GM19452 (cell line): ENCODE measurements at regions not wholly inside any gene's neighbourhood (a gene's known extent, or its start where the extent isn't known, plus 50 kb on each side); places are given as distances from the start of the nearest gene placed in this dataset.
"Not testable (repeated sequence)": the region's sequence is repeated elsewhere in the genome, so short reads cannot be mapped to it uniquely, and the experiment has no call there.

Experiments used
- ATAC-seq: cut with Tn5 transposase; IDR thresholded peaks from one replicate; pipeline ENCODE4 v1.9.1; 2021; ENCODE audit not compliant: unreplicated experiment

DNA sequence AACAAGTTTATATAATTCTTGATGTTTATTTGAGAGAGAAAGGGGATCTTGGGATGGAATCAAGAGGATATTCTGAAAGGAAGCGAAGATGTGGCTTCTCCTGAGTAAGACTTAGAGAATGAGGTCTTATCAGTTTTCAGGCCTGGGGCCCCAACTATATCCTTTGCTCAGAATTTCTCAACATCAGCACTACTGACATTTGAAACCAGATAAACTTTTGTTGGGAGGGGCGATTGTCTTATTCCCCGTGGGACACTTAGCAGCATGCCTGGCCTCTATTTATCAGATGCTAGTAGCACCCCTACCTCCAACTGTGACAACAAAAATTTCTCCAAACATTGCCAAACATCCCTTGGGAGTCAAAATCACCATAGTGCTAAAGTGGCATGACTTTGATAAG lies 567.7 kb downstream of the MAT2B start:
- no peak for ATAC-seq

DNA sequence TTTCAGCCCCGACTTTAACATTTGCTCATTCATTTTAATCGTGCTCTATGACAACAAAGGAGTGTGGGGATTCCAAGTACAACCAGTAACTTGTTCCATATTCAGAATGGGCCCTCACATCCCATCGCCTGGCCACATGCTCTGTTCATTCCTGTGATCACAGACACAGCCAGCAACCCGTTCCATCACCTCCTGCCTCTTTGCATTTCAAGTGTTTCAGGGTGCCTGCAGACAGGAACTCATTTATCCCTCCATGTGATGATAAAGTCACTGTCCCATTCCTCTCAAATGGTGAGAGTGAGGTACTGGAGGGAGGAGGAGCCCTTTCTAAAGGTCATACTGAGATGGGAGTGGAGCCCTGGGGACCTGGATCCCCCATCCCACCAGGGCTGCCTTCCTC lies 571.1 kb downstream of the MAT2B start:
- ATAC-seq: no peak

- no peak for ATAC-seq
Measured at GRCh38 chr5:164090358-164090757, 584.9 kb downstream of the MAT2B start.

- ATAC-seq: no peak
Measured at GRCh38 chr5:164091836-164092235, 586.4 kb downstream of the MAT2B start.

GRCh38 chr5:164094291-164094690 lies 588.9 kb downstream of the MAT2B start:
- ATAC-seq: no peak

DNA sequence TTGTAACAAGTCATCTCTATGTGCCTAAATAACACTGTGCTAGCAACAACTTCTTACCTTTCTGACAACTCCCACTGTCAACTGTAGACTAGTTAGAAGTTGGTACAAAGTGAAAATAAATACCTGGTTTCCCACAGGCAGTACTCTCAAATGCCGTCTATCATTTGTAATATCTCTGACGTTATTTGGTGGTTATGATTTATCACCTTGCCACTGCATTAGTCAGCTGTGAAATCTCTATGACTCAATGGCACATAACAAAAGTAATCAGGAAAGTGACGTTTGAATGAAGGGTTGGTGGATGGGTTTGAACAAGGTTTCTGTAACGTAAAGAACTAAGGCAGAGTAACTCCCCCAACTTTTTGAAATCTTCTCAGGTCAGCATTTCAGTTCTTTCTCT lies 592.3 kb downstream of the MAT2B start:
- no peak for ATAC-seq

- no peak for ATAC-seq
Measured at GRCh38 chr5:164098531-164098930, 593.1 kb downstream of the MAT2B start.

GRCh38 chr5:164098979-164099378 lies 593.6 kb downstream of the MAT2B start:
- ATAC-seq: no peak

GRCh38 chr5:164115420-164115819 lies 610.0 kb downstream of the MAT2B start:
- ATAC-seq: no peak

GRCh38 chr5:164119806-164120447 lies 614.5 kb downstream of the MAT2B start:
- peak; percentile 77 for ATAC-seq

DNA sequence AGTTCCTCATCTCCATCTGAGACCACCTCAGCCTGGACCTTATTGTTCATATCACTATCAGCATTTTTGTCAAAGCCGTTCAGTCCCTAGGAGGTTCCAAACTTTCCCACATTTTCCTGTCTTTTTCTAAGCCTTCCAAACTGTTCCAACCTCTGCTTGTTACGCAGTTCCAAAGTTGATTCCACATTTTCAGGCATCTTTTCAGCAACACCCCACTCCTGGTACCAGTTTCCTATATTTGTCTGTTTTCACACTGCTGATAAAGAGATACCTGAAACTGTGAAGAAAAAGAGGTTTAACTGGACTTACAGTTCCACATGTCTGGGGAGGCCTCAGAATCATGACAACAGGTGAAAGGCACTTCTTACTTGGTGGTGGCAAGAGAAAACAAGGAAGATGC lies 622.1 kb downstream of the MAT2B start:
- ATAC-seq: no peak

- ATAC-seq: no peak
Measured at GRCh38 chr5:164132358-164132757, 626.9 kb downstream of the MAT2B start.

- ATAC-seq: no peak
Measured at GRCh38 chr5:164137095-164137494, 631.7 kb downstream of the MAT2B start.

DNA sequence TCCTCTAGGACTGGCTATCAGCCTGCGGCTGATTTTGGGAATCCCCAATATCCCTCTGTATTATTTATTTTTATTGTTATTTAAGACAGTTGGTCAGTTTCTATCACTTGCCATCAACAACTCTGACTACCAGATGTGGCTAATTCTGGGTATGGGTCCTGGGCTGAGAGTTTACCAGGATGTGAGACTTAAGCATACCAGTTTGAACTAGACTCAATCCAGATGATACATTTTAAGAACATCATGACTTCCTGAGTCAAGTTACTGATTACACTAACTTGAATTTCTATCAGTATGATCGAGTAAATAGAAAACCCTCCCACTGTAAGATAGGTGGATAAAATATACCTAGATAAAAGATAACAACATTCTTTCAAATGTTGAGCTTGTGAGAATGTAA lies 634.0 kb downstream of the MAT2B start:
- ATAC-seq: peak; percentile 64

GRCh38 chr5:164145458-164145857 lies 640.0 kb downstream of the MAT2B start:
- ATAC-seq: no peak

GRCh38 chr5:164146223-164146622 lies 640.8 kb downstream of the MAT2B start:
- no peak for ATAC-seq

GRCh38 chr5:164148292-164148691 lies 642.9 kb downstream of the MAT2B start:
- ATAC-seq: no peak

DNA sequence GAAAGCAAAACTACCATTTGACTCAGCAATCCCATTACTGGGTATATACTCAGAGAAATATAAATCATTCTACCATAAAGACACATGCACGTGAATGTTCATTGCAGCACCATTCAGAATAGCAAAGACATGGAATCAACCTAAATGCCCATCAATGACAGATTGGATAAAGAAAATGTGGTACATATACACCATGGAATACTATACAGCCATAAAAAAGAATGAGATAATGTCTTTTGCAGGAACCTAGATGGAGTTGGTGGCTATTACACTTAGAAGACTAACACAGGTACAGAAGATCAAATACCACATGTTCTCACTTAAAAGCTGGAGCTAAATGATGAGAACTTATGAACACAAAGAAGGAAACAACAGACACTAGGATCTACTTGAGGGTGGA lies 647.1 kb downstream of the MAT2B start:
- ATAC-seq: not testable (repeated sequence)

DNA sequence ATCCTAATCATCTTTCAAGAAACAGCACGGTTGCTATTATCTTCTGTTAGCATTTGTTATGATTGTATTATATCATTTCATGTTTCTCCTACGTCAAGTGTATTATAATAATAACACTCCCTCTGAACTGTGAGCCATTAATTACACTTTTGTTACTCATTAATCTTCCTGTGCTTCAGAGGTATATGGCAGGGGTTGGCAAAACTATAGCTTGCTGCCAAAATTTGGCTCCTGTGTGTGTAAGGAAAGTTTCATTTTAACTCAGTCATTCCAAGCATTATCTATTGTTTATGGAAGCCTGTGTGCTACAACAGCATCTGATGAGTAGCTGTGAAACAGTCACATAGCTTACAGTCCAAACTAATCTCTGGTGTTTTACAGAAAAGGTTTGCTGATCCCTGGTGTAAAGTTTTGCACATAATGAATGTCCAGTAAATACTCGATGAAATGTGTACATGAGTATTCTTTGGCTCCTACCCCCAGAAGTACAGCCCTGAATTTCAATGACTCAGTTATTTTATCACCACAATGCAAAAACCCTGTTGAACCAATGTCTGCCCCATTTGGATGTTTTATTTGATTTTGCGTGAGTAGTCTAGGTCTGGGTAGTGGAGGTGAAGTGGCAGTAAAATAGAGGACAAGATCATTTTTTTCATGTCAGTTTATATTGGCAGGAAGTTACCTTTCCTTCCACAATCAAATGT lies 648.2 kb downstream of the MAT2B start:
- no peak for ATAC-seq

DNA sequence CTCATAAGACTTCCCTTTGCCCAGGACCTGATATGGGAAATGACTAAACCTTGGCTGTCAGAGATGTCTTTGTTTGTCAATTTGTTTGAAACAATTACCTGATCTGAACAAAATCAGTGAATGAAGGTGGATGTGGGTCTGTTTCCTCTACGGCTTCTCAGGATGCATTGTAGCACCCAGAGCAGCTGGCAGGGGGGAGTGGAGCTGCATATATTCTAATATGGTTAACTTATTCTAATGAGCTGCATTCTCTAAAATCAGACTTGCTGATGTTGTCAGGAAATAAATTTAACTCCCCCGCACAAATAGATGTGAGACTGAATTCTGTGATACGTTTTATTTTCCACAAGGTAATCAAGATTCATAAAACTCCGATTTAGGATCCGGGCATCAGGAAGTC lies 665.4 kb downstream of the MAT2B start:
- no peak for ATAC-seq

DNA sequence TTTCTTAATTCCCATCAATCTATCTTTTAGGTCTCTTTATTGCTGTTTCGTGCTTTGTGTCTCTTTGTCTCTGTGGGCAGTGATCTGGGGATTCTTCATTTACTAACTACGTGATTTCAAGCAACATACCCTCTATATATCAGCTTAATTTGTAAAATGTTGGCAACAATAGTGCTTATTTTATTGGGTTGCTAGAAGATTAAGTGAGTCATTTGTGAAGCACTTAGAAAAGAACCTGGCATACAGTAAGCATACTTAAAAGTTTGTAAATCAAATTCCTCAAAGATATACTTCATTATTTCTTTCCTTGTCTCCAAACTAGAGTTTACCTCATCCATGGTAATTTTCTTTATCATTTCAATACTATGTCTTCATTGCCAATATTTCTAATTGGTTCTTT lies 669.7 kb downstream of the MAT2B start:
- no peak for ATAC-seq

DNA sequence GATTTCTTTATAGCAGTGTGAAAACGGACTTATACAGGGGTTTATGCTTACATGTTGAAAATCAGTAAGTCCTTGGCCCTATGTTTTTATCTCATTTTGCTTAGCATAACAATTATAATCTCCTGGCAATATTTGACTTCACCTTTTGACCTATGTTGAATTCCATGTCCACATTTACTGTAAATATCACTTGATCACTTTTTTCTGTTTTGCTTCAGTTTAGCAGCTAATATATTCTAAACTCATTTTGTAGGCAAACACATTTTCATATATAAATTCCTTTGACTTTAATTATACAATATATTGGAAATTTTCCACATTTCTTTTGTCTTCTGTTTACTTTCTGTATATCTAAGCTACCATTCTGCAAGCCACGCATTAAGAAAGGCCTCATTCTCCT lies 674.0 kb downstream of the MAT2B start:
- ATAC-seq: no peak

GRCh38 chr5:164181604-164182003 lies 676.2 kb downstream of the MAT2B start:
- ATAC-seq: no peak
